Skin epidermis (tissue), 12 donors: ENCODE measurements at regions not wholly inside any gene's neighbourhood (a gene's known extent, or its start where the extent isn't known, plus 50 kb on each side); places are given as distances from the start of the nearest gene placed in this dataset.
A peak's percentile ranks its signal among the peaks of the same experiment; 100 is the strongest.
"Not testable (repeated sequence)": the region's sequence is repeated elsewhere in the genome, so short reads cannot be mapped to it uniquely, and the experiment has no call there.

Source experiments
- H3K27ac ChIP-seq, 21 experiments: fragments of 200-600 bp; sonication (generic) in 11 of 21; one replicate each; pipeline ENCODE4 v1.5.0; 2020; ENCODE audit warnings: mild to moderate bottlenecking in 3 of 21, inconsistent platforms in 2 of 21, moderate library complexity in 2 of 21
- H3K4me3 ChIP-seq, 7 experiments: fragments of 200-600 bp; sonication (generic) in 2 of 7; one replicate each; pipeline ENCODE4 v1.5.0; 2020; ENCODE audit warnings: inconsistent platforms in 2 of 7, mild to moderate bottlenecking in 2 of 7, moderate library complexity in 1 of 7

DNA sequence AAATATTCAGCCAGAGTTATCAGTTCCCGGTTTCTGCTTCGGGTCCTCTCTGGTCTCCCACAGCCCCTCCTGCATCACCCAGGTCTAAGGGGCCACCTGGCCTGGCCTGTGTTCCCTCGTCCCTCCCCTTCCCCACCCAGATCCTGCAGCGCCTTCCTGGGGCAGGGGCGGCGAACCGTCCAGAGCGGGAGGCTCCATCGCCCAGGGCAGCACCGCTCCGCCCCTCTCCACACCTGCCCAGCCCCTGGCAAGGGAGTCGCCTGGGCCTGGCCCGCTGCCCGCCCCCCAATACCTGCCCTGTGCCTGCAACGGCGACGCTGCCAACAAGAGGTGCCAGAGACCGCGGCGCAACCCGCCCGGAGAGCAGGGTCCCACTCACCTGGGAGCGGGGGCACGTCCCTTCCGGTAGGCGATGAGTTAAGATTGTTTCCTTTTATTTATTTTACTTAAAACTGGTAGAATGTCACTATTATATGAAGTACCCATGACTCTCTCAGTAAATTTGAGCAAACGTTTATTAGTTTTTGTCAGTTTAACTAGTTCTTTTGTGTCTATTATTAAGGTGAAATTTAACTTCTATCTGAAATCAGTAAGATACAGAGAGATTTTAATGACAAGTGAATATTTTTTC is 1641.1 kb downstream of the SPATA31A7 start:
- H3K27ac ChIP-seq, H3K4me3 ChIP-seq: not testable (repeated sequence)

DNA sequence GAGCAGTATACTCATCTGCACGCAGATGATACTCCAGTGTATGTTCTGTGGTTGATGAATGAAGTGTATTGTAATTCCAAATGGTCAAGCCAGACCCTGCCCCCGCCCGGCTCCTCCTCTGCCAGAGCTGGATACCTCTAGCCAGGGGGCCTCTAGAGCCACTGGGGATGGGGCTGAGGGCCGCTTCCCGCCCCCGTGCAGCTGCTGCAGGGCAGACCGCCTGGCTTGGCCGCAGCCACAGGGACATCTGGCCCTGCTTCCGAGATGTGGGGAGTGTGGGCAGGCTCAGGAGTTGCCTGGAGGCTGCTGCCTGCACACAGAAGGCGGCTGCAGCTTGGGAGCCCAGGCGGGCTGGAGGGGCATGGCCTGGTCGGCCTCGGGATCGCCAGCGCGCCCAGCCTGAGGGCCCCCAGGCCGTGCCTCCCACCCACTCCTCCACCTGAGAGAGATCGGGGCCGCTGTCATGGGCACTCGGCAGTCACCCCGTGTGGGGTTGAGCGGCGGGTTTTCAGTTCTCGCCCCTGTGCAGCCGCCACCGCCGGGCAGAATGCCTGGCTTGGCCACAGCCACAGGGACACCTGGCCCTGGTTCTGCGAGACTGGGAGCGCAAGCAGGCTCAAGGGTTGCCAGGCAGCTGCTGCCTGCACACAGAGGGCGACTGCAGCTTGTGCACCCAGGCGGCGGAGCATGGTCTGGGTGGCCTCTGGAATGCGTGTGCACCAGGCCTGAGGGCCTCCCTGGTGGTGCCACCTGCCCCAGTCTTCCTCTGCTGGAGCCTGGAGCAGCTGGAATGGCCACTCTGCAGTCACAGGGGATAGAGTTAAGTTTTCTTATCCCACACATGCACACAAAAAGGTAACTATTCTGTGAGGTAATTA is 1643.7 kb downstream of the SPATA31A7 start:
- not testable (repeated sequence) for H3K4me3 ChIP-seq, H3K27ac ChIP-seq

DNA sequence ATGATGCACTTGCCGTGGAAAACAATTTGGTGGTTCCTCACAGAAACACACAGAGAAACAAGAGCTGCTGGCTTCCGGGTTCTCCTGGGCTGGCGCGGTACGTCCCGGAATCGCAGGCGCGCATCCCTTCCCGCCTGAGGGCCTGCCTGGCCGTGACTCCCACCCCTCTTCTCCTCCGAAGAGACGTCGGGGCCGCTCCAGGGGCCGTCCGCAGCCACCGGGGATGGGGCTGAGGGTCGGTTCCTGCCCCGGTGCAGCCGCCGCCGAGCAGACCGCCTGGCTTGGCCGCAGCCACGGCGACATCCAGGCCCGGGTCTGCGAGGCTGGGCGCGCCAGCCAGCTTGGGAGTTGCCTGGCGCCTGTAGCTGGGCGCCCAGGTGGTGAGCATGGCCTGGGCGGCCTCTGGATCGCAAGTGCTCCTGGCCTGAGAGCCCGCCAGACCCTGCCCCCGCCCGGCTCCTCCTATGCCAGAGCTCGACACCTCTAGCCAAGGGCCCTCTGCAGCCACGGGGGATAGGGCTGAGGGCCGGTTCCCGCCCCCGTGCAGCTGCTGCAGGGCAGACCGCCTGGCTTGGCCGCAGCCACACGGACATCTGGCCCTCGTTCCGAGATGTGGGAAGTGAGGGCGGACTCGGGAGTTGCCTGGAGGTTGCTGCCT is 1647.5 kb downstream of the SPATA31A7 start:
- H3K27ac ChIP-seq, result peak overlapping the region in 17 of 21 experiments; percentile 1 to 90 (median 67)

DNA sequence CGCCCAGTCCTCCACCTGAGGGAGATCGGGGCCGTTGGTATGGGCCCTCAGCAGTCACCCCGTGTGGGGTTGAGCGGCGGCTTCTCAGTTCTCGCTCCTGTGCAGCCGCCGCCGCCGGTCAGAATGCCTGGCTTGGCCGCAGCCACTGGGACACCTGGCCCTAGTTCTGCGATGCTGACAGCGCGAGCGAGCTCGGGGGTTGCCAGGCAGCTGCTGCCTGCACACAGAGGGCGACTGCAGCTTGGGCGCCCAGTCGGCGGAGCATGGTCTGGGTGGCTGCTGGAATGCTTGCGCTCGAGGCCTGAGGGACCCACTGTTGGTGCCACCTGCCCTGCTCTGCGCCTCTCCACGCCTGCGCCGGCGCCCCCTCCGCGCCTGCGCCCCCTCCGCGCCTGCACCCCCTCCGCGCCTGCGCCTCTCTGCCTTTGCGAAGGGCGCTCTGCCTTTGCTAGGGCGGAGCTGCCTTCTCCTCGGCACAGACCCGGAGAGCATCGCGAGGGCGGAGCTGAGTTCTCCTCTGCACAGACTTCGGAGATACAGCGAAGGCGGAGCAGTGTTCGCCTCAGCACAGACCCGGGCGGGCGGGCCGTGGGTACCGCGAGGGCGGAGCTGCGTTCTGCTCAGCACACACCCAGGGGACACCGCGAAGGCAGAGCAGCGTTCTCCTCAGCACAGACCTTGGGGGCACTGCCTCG is 1648.3 kb downstream of the SPATA31A7 start:
- Histone ChIP-seq H3K4me3 (peak overlapping the region; percentile 25 to 54 (median 45)), H3K27ac (peak overlapping the region in 14 of 21 experiments; percentile 53 to 90 (median 70))

More for the DNA sequence above, 1647.5 kb downstream of the SPATA31A7 start:
- peak overlapping the region; percentile 25 to 54 (median 45) for H3K4me3 ChIP-seq

DNA sequence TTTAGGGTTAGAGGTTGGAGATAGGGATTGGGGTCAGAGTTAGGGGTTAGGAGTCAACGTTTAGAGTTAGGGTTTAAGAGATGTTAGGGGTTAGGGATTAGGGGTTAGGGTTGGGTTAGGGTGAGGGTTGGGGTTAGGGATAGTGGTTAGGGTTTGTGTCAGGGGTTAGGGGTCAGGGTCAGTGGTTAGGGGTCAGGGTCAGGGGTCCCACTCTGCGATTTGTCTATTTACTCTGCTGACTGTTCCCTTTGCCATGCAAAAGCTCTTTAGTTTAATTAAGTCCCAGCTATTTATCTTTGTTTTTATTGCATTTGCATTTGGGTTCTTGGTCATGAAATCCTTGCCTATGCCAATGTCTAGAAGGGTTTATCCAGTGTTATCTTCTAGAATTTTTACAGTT is 1649.3 kb downstream of the SPATA31A7 start:
- H3K27ac ChIP-seq, H3K4me3 ChIP-seq: not testable (repeated sequence)

DNA sequence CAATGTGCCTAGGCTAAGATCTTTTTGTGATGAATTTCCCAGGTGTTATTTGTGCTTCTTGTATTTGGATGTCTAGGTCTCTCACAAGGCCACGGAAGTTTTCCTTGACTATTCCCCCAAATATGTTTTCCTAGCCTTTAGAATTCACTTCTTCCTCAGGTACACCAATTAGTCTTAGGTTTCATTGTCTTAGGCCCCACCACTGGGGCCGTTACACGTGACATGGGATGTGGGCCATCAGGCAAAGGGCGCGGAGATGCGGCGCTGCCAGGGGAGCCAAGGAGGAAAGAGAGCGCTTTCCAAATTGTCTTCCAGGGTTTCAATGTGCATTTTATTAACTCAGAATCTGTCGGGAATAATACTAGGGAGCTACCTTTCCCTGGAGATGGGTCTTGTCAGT is 1653.3 kb downstream of the SPATA31A7 start:
- not testable (repeated sequence) for H3K27ac ChIP-seq, H3K4me3 ChIP-seq

DNA sequence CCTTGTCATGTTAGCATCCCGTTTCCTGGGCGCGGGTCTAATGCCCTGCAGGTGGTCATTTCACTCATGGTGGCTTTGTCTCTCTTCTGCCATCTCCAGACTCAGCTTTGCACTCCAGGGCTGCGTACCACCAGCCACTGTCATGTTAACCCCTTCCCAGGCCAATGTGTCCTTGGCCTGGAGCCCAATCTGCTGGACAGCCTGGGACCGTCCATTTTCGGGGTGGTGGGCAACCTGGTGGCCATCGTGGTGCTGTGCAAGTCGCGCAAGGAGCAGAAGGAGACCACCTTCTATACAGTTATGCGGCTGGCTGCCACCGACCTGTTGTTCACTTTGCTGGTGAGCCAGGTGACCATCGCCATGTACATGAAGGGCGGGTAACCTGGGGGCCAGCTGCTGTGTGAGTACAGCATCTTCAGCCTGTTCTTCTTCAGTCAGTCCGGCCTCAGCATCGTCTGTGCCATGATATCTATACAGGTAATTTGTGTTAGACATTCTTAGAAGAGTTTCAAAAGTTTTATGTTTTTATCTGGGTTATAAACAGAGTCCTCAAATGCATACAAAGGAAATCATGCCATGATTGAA is 1654.0 kb downstream of the SPATA31A7 start:
- H3K27ac ChIP-seq, H3K4me3 ChIP-seq: not testable (repeated sequence)

DNA sequence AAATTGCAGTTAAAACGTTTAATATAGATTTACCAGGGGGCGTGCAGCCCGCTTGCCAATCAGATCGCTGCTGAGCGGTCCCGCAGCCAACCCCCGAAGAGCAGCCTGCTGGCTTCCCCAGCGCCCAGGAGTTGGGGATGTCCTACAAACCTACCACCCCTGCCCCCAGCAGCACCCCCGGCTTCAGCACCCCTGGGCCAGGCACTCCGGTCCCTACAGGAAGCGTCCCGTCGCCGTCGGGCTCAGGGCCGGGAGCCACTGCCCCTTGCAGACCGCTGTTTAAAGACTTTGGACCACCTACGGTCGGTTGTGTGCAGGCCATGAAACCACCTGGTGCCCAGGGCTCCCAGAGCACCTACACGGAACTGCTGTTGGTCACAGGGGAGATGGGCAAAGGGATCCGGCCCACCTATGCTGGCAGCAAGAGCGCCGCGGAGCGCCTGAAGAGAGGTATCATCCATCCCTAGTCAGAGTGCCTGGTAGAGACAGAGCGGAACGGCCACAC is 1654.9 kb downstream of the SPATA31A7 start:
- H3K4me3 ChIP-seq, H3K27ac ChIP-seq: not testable (repeated sequence)

DNA sequence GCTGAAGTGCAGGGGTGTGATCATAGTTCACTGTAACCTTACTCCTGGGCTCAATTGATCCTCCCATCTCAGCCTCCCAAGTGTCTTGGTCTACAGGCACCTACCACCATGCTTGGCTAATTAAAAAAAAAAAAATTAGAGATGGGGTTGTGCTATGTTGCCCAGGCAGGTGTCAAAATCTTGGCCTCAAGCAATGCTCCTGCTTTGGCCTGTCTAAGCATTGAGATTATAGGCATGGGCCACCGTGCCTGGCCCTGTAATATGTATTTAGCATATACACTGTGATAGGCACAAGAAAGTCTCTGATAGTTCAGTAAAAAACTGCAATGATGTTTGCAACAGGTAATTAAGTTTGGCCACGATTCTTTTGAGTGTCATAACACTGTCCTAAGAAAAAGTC is 1658.4 kb downstream of the SPATA31A7 start:
- not testable (repeated sequence) for H3K4me3 ChIP-seq, H3K27ac ChIP-seq

DNA sequence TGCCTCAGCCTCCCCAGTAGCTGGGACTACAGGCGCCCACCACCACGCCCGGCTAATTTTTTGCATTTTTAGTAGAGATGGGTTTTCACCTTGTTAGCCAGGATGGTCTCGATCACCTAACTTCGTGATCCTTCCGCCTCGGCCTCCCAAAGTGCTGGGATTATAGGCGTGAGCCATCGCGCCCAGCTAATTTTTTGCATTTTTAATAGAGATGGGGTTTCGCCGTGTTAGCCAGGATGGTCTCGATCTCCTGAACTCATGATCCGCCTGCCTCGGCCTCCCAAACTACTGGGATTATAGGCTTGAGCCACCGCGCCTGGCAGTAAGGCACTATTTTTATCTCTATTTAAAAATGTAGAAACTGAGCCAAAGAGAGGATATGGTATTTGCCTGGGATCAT is 1660.2 kb downstream of the SPATA31A7 start:
- not testable (repeated sequence) for H3K27ac ChIP-seq, H3K4me3 ChIP-seq

DNA sequence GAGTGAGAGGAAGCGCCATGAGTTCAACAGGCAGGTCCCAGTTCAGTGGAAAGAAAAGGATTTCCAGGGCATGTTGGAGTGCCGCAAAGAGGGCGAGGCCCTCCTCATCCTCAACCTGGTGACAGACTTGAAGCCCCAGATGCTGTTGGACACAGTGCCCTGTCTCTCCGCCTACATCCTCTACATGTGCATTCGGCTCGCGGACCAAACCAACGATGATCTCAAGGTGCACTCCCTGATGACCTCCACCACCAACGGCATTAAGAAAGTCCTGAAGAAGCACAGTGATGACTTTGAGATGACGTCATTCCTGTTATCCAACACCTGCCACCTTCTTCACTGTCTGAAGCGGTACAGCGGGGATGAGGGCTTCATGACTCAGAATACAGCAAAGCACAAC is 1667.4 kb downstream of the SPATA31A7 start:
- H3K4me3 ChIP-seq, H3K27ac ChIP-seq: not testable (repeated sequence)

DNA sequence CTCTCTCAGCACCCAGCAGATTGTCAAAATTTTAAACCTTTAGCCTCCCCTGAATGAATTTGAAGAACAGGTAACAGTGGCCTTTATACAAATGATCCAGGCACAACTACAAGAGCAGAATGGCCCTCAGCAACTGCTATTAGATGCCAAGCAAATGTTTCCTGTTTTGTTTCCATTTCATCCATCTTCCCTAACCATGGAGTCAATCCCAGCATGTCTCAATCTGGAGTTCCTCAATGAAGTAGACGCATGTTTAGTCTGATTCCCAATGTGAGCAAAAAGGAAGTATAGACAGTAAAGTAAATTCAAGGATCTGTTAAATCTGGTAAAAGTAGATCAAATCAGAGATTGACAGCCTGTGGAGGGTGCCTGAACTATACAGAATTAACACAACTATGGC is 1668.4 kb downstream of the SPATA31A7 start:
- not testable (repeated sequence) for H3K27ac ChIP-seq, H3K4me3 ChIP-seq

DNA sequence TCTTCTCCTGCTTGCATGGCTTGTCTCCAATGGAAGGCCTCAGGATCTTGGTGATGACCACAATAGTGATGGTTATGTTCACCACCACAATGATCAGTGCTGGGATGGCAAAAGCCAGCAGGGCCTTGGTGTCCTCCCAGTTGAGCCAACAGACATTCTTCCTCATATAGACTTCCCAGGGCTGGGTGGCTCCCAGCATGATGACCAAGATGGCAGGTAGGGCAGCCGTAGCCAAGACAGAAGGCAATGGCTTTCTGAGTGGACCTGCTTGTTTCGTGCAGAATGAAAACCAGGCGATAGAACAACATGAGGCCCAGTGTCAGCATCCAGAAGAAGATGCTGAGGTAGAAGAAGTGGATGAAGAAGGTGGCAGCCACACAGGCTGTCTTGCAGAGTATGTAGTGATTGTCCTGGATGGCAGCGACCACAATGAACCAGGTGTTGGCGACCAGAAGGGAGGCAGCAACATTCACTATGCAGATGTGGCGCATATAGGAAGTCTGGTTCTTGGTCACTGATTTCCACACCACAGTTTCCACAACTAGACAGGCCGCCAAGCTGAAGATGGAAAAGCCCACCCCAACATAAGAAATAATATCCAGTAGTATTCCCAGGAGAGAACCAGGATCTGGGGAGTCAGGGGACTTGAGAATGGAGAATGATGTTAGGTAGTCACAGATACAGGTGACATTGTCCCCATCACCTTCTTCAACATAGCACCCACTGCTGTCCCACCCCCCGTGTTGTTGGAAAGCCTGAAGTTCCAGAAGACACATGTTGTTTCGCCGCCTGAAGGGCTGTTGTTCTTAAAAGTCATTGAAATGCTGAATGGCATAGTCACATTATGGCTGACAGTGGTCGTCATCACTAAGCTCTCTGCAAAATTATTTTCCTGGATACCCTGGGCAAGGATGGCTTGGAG is 1671.4 kb downstream of the SPATA31A7 start:
- not testable (repeated sequence) for H3K27ac ChIP-seq, H3K4me3 ChIP-seq

DNA sequence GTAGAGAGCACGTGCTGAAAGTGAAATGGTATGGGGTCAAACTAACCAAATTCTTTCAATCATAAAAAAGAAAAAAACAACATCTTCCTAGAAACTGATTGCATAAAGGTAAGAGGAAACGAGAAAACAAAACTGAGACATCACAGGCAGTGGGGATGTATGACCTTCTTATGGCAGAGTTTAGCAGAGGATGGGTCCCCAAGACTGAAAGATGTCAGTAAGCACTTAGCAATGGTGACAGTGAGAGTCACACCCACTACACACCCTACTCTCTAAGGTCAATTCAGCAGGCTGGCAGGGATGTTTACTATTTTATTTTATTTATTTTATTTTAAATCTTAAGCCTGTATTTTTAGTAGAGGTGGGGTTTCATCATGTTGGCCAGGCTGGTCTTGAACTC is 1672.3 kb downstream of the SPATA31A7 start:
- H3K27ac ChIP-seq, H3K4me3 ChIP-seq: not testable (repeated sequence)

DNA sequence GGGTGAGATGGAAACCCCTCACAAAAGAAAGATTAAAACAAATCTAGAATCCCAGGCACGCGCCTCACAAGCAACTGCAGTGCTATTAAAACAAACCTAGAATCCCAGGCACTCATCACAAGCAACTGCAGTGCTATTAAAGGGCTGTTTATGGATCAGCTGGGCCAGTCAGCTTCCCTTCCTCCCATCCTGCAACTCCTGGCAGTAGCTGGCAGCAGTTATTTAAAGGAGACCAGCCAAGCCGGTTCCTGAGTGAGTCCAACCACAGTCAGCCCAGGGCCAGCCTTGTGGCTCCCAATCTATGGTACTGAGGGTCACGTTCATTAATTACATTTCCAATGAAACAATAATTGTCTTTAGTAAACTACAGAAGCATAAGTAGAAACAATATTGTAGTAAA is 1673.5 kb downstream of the SPATA31A7 start:
- peak overlapping the region in 3 of 21 experiments; percentile 2 to 66 (median 56) for H3K27ac ChIP-seq
- not testable (repeated sequence) for H3K4me3 ChIP-seq

DNA sequence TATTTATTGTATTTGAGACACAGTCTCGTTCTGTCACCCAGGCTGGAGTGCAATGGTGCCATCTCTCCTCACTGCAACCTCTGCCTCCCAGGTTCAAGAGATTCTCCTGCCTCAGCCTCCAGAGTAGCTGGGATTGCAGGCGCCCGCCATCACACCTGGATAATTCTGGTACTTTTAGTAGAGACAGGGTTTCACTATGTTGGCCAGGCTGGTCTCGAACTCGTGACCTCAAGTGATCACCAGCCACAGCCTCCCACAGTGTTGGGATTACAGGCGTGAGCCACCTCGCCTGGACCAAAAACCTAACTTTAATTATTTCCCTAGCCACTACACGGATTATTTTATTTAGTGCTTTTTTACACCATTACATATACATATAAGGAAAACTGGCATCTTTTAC is 1674.0 kb downstream of the SPATA31A7 start:
- H3K27ac ChIP-seq, result peak overlapping the region in 8 of 21 experiments; percentile 2 to 78 (median 60)
- peak overlapping the region in 1 of 7 experiments; percentile 13 for H3K4me3 ChIP-seq

DNA sequence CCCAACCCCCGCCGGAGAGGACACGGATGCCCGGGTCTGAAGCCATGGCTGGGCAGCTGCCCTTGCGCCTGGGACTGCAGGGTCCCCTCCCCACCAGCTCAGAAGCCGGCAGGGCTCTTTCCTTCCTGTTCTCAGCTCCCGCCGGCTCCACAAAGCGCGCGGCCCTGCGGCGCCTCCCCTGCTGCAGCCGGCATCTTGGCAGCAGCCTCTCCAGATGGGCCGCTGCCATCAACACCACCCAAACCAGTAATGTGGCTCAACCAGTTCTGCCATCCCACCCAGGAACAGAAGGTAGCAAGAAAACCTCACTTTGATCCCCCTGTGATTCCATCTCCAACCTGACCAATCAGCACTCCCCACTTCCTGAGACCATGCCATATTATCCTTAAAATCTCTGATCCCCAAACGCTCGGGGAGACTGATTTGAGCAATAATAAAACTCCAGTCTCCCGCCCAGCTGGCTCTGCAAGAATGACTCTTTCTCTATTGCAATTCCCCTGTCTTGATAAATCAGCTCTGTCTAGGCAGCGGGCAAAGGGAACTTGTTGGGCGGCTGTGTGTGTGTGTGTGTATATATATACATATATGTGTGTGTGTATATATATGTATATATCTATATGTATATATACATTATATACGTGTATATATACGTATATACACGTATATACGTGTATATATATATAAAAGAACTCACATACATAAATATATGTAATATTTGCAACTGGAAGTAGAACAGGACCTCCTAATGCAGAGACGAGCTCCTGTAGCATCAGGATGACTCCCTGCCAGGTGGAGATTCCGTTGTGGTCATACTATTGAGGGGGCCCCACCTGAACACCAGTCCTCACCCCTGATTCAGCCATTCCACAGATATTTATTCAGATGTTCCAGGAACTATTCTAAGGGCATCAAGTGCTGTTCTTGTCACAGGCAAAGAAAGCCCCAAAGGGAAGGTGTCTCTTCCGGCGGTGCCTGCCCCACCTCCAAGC is 1674.9 kb downstream of the SPATA31A7 start:
- Histone ChIP-seq H3K4me3 (peak overlapping the region in 4 of 7 experiments; percentile 8 to 17 (median 12)), H3K27ac (peak overlapping the region in 13 of 21 experiments; percentile 9 to 78 (median 56))
